Heart right ventricle (tissue), 16 donors: ENCODE measurements at regions not wholly inside any gene's neighbourhood (a gene's known extent, or its start where the extent isn't known, plus 50 kb on each side); places are given as distances from the start of the nearest gene placed in this dataset.
A peak's percentile ranks its signal among the peaks of the same experiment; 100 is the strongest.

ENCODE experiments used
- ATAC-seq, 8 donors: fragments of 200-7000 bp; cut with Tn5 transposase; one replicate each; pipeline ENCODE4 v1.9.1; 2020; ENCODE audit warnings: mild to moderate bottlenecking in 8 of 8, moderate library complexity in 8 of 8, moderate number of reproducible peaks in 1 of 8
- DNase-seq, 2 donors: peaks; one replicate each; pipeline ENCODE4 v3.0.0-alpha.2; 2020
- H3K27ac ChIP-seq, 10 donors: fragments of 200-600 bp; sonication (generic) in 2 of 10; one replicate each; pipeline versions ENCODE4 v1.5.0 to v1.8.0; 2020 to 2022; ENCODE audit warnings: mild to moderate bottlenecking in 3 of 10
- H3K27me3 ChIP-seq, 7 donors: fragments of 200-600 bp; one replicate each; pipeline ENCODE4 v1.8.0; 2021 to 2022; ENCODE audit warnings: mild to moderate bottlenecking in 2 of 7
- H3K36me3 ChIP-seq, 9 donors: fragments of 200-600 bp; sonication (generic) in 1 of 9; one replicate each; pipeline versions ENCODE4 v1.5.0 to v1.8.0; 2020 to 2022; ENCODE audit warnings: mild to moderate bottlenecking in 2 of 9
- H3K4me1 ChIP-seq, 9 donors: fragments of 200-600 bp; sonication (generic) in 1 of 9; one replicate each; pipeline versions ENCODE4 v1.5.0 to v1.8.0; 2020 to 2022; ENCODE audit warnings: mild to moderate bottlenecking in 4 of 9
- H3K4me3 ChIP-seq, 10 donors: fragments of 200-600 bp; sonication (generic) in 2 of 10; one replicate each; pipeline versions ENCODE4 v1.5.0 to v1.8.0; 2020 to 2022; ENCODE audit warnings: mild to moderate bottlenecking in 7 of 10, moderate library complexity in 2 of 10
- H3K9me3 ChIP-seq, 11 donors: fragments of 200-600 bp in 10 of 11; sonication (generic) in 2 of 11; one replicate each; pipeline versions ENCODE4 v1.5.0 to v1.8.0; 2013 to 2022; ENCODE audit warnings: mild to moderate bottlenecking in 2 of 11, control low read depth in 1 of 11, moderate library complexity in 1 of 11
- WGBS, 2 donors: extraction: QIAGEN DNeasy Blood & Tissue Kit; methylation state at CpG; one replicate each; pipeline ENCODE4 v1.1.7; 2013; ENCODE audit warnings: inconsistent platforms in 1 of 2; 5-methylcytosine and 5-hydroxymethylcytosine counted together
- intact Hi-C, 10 donors: fragments of 100-400 bp; cut with DNase I; formaldehyde crosslinking; loops; one replicate each; pipeline versions ENCODE4 v1.11.1 to v1.14.2; 2022
- TF ChIP-seq, protein P1 (sequence below), 9 donors: fragments of 200-600 bp; sonication (generic) in 2 of 9; IDR thresholded peaks; one replicate each; pipeline versions ENCODE4 v1.5.0 to v1.8.0; 2021 to 2022; ENCODE audit warnings: antibody characterized with exemption in 9 of 9, mild to moderate bottlenecking in 5 of 9, moderate library complexity in 1 of 9
- donor health status: Arrhythmogenic right ventricular cardiomyopathy.
- donor health status: ischemic (EF 13 %, LVEDD 7.1; RV severe dilation, severe dysfunction).
- donor health status: healthy with polysubstance abuse.
- donor health status: DM: no; HTN: yes; CAD: no.
- donor health status: DM: no; HTN: no; CAD: no.
- donor health status: ischemic (EF 25% LVEDD 6.9; RV normal size, moderate dysfunction).
- donor health status: ischemic (EF 25% LVEDD 5.7; RV mildly dilated, moderate dysfunction).
- donor health status: healthy.
- donor health status: DM: yes; HTN: yes; CAD: no.
- donor health status: Ischemic cardiomyopathy.
- donor health status: ischemic (EF 35%, LVEDD 5.7; RV mildly dilated, moderate dysfunction).
- donor health status: nonischemic (EF 11% LVEDD 7.7; RV severe dilation, severe dysfunction).
- donor health status: DM: yes; HTN: yes; CAD: no.
- donor health status: PGD.
- donor health status: ischemic (EF 29% LVEDD 5.4; RV normal size, mild dysfunction).
- donor health status: nonischemic (EF 23%, LVEDD 6.1; RV moderate dilation, normal function).

DNA sequence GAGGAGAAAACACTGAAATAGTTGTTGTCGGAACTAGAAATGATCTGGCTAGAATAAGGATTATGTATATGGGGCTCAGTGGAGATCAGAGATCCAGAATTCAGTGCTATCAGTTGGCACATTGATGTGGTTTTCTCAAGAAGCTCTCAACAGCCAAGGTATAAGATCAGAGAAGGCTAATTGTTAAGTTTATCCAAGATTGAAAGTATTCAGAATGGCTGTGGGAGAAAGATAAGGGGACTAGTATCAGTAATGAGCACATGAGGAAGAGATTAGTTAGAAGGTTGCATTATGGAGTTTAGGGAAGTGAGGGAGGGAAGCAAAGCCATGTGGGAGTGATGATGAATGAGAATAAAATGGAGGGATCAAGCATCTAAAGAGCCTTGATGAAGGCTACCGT is 128.1 kb upstream of the MIS18BP1 start:
- intact Hi-C loops, result no loop called here

DNA sequence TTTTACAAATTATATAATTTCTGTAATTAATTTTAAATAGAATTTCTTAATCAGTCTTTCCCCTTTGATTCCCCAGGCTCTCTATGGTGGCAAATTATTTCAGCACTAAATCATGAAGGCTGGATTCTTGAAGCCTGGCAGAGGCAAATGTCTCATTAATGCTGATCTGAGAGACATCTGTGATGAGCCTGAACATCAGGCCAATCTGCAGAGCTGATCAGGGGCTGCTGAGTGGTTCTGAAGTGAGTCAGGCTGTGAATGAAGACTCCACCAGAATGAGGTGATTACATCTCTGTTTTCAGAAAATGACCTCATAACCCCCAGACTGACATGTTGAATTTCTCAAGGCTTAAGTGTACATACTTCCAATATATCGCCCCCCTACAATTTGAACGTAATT is 124.2 kb upstream of the MIS18BP1 start:
- TF ChIP-seq, protein P1, sequence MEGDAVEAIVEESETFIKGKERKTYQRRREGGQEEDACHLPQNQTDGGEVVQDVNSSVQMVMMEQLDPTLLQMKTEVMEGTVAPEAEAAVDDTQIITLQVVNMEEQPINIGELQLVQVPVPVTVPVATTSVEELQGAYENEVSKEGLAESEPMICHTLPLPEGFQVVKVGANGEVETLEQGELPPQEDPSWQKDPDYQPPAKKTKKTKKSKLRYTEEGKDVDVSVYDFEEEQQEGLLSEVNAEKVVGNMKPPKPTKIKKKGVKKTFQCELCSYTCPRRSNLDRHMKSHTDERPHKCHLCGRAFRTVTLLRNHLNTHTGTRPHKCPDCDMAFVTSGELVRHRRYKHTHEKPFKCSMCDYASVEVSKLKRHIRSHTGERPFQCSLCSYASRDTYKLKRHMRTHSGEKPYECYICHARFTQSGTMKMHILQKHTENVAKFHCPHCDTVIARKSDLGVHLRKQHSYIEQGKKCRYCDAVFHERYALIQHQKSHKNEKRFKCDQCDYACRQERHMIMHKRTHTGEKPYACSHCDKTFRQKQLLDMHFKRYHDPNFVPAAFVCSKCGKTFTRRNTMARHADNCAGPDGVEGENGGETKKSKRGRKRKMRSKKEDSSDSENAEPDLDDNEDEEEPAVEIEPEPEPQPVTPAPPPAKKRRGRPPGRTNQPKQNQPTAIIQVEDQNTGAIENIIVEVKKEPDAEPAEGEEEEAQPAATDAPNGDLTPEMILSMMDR (IDR thresholded peaks at IDR 0.05), result no peak
- intact Hi-C loops, result no loop called here
- H3K36me3 ChIP-seq, result no peaks in the 10 kb centered on the region

More for the DNA sequence above, 128.1 kb upstream of the MIS18BP1 start:
- Histone ChIP-seq H3K4me3 (no peak overlapping the region), H3K9me3 (no peaks in the 10 kb centered on the region), H3K36me3 (no peaks in the 10 kb centered on the region), H3K27me3 (no peaks in the 10 kb centered on the region), H3K4me1 (no peaks in the 10 kb centered on the region), H3K27ac (no peak overlapping the region)
- DNase-seq, result no peak
- no peak for ATAC-seq
- TF ChIP-seq, protein P1 (IDR thresholded peaks at IDR 0.05), result no peak
- 73 to 83% methylated on average over 2 of the region's 2 CpGs for WGBS, 2 donors

DNA sequence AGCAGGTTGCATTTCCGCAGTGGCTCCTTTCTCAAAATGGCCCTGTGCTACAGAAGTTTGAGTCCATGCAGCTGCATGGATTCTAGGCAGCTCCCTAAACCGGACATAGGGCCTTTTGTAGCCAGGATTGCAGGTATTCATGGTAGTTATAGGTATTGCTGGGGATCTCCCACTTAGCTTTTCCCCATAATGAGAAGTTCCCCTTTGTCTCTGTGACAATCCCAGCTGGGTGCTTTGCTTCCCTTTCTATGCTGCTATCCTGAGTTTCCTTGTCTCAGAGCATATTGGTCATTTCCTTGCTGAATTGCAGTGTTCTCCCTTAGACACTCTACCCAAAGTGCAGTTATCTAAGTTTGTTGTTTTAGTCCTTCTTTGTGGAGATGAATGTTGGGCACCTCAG is 120.9 kb upstream of the MIS18BP1 start:
- Histone ChIP-seq H3K36me3 (no peaks in the 10 kb centered on the region), H3K4me3 (no peak overlapping the region), H3K4me1 (no peaks in the 10 kb centered on the region), H3K27ac (no peak overlapping the region), H3K9me3 (no peaks in the 10 kb centered on the region), H3K27me3 (no peaks in the 10 kb centered on the region)
- ATAC-seq, result no peak
- DNase-seq, result no peak
- WGBS, 2 donors, result 84 to 85% methylated on average over 2 of the region's 2 CpGs
- intact Hi-C loops, result no loop called here
- TF ChIP-seq, protein P1 (IDR thresholded peaks at IDR 0.05), result no peak

More for the DNA sequence above, 124.2 kb upstream of the MIS18BP1 start:
- WGBS, 2 donors, result 62 to 68% methylated on average over 2 of the region's 2 CpGs
- H3K27me3 ChIP-seq, result no peaks in the 10 kb centered on the region
- no peaks in the 10 kb centered on the region for H3K4me1 ChIP-seq
- no peak for DNase-seq
- H3K9me3 ChIP-seq, result no peaks in the 10 kb centered on the region
- ATAC-seq, result no peak
- no peak overlapping the region for H3K4me3 ChIP-seq
- H3K27ac ChIP-seq, result no peak overlapping the region

DNA sequence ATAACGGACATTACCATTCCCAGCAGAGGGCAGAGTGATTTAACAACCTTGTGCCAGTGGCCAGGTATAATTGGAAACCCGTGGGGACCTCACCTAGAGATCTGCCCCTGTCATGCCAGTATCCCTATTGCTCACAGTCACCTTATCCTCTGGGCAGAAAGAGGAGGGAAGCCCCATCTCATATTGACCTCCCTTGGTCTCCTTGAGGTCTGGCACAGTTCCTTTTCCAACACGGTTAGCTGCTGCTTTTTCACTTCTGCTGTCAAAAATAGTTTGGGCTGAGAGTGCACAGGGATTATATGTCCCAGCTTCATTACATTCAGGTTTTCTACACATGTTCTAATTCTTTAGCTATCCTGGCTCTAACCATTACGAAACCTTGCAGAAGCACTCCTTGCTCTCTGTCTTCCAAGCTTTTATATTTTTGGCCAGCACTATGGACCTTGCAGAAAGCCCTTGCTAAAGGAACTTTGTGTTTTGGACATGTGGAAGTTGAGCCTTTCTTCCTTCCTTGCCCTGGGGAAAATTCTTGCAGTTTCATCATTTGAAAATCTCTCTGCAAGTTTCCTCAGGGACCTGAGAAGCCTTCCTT is 111.7 kb upstream of the MIS18BP1 start:
- Histone ChIP-seq H3K4me1 (no peaks in the 10 kb centered on the region), H3K4me3 (no peak overlapping the region), H3K9me3 (no peaks in the 10 kb centered on the region), H3K27ac (no peak overlapping the region), H3K27me3 (no peaks in the 10 kb centered on the region), H3K36me3 (no peaks in the 10 kb centered on the region)
- whole genome bisulfite sequencing, 2 donors, result 34 to 41% methylated on average over 4 of the region's 4 CpGs
- intact Hi-C loops, result no loop called here
- TF ChIP-seq, protein P1 (IDR thresholded peaks at IDR 0.05), result peak in 1 of 9 donors; percentile 14
- DNase-seq, result no peak
- peak in 3 of 8 donors; percentile 21 to 42 (median 35) for ATAC-seq
